Suprapubic skin (tissue), 4 donors: ENCODE measurements at regions not wholly inside any gene's neighbourhood (a gene's known extent, or its start where the extent isn't known, plus 50 kb on each side); places are given as distances from the start of the nearest gene placed in this dataset.

ENCODE experiments used
- EP300 ChIP-seq: sonication (generic); formaldehyde crosslinking; IDR thresholded peaks from one replicate; pipeline ENCODE4 v1.6.1; 2017; ENCODE audit warnings: antibody characterized with exemption
- POLR2A ChIP-seq, 2 donors: fragments of 450-650 bp; IDR thresholded peaks; one replicate each; pipeline ENCODE4 v1.6.1; 2017; ENCODE audit warnings: antibody characterized with exemption in 2 of 2, mild to moderate bottlenecking in 2 of 2, moderate library complexity in 2 of 2
- POLR2AphosphoS5 ChIP-seq, 3 donors: sonication (generic); formaldehyde crosslinking; IDR thresholded peaks; one replicate each; pipeline ENCODE4 v1.6.1; 2017; ENCODE audit warnings: antibody characterized with exemption in 3 of 3
- TF ChIP-seq, protein P1 (sequence below), 2 donors: fragments of 200-600 bp in 1 of 2; fragments of 450-650 bp in 1 of 2; sonication (generic) in 1 of 2; IDR thresholded peaks; one replicate each; pipeline ENCODE4 v1.5.1; 2016 to 2019; ENCODE audit warnings: antibody characterized with exemption in 2 of 2, mild to moderate bottlenecking in 1 of 2, moderate library complexity in 1 of 2

DNA sequence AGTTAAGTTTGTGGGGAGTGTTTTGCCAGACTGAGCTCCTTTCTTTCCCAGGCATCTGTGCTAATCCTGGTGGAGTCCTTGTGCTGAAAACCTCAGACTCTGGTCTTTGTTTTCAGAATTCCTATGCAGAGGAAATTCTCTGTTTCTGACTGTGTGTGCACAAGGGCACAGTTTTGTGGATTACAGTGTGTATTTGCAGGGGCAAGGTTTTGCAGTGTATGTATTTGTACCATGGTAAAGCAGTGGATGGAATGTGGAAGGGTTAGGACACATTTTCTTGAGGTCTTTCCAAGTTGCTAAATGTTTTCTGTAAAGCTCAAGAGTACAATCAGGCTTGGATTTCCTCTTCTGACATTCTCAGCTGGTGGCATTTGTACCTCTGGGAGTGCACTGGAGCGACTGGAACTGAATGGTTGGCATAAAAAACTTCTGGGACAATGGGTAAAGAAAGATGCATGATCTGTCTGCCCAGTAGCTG lies 139.5 kb upstream of the RND3 start:
- TF ChIP-seq POLR2AphosphoS5 (IDR thresholded peaks at IDR 0.05) (no peak), POLR2A (IDR thresholded peaks at IDR 0.05) (no peak), EP300 (no peak)
- TF ChIP-seq, protein P1, sequence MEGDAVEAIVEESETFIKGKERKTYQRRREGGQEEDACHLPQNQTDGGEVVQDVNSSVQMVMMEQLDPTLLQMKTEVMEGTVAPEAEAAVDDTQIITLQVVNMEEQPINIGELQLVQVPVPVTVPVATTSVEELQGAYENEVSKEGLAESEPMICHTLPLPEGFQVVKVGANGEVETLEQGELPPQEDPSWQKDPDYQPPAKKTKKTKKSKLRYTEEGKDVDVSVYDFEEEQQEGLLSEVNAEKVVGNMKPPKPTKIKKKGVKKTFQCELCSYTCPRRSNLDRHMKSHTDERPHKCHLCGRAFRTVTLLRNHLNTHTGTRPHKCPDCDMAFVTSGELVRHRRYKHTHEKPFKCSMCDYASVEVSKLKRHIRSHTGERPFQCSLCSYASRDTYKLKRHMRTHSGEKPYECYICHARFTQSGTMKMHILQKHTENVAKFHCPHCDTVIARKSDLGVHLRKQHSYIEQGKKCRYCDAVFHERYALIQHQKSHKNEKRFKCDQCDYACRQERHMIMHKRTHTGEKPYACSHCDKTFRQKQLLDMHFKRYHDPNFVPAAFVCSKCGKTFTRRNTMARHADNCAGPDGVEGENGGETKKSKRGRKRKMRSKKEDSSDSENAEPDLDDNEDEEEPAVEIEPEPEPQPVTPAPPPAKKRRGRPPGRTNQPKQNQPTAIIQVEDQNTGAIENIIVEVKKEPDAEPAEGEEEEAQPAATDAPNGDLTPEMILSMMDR (IDR thresholded peaks at IDR 0.05): no peak
